ENCODE measurements at regions not wholly inside any gene's neighbourhood (a gene's known extent, or its start where the extent isn't known, plus 50 kb on each side); places are given as distances from the start of the nearest gene placed in this dataset.

DNA sequence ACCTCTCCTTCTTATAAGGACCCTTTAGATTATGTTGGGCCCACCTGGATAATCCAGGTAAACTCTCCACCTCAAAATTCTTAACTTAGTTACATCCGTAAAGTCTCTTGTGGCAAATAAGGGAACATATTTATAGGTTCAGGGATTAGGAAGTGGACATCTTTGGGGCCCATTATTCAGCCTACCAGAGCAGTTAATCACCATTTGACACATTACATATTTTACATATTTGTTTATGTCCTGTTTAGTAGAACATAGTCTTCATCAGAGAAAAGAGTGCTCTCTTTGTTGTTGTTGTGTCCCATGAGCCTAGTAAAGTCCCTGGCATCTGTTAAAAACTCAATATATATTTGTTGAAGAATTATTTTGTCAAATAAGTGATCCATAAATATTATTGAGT lies 134.0 kb upstream of the SPATS2L start:
- H3K79me2 ChIP-seq (ENCODE audit: control insufficient read depth, insufficient read depth, low read length) = no peaks in the 10 kb centered on the region
- H3K4me1 ChIP-seq (ENCODE audit: control insufficient read depth, extremely low read depth, insufficient read depth, low read length) = no peaks in the 10 kb centered on the region
- H3K9me1 ChIP-seq (replicated peaks; ENCODE audit: control insufficient read depth, extremely low read depth, insufficient read depth, low read length) = no peaks in the 10 kb centered on the region
- no peak overlapping the region for H2AFZ ChIP-seq (ENCODE audit: low read depth, low read length)
- no peak overlapping the region for H3K4me2 ChIP-seq (ENCODE audit: insufficient read depth, low read length)
- TF ChIP-seq, protein P1, sequence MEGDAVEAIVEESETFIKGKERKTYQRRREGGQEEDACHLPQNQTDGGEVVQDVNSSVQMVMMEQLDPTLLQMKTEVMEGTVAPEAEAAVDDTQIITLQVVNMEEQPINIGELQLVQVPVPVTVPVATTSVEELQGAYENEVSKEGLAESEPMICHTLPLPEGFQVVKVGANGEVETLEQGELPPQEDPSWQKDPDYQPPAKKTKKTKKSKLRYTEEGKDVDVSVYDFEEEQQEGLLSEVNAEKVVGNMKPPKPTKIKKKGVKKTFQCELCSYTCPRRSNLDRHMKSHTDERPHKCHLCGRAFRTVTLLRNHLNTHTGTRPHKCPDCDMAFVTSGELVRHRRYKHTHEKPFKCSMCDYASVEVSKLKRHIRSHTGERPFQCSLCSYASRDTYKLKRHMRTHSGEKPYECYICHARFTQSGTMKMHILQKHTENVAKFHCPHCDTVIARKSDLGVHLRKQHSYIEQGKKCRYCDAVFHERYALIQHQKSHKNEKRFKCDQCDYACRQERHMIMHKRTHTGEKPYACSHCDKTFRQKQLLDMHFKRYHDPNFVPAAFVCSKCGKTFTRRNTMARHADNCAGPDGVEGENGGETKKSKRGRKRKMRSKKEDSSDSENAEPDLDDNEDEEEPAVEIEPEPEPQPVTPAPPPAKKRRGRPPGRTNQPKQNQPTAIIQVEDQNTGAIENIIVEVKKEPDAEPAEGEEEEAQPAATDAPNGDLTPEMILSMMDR (IDR thresholded peaks at IDR 0.05; ENCODE audit: extremely low read depth in 1 of 2, insufficient read depth in 1 of 2, low read depth in 1 of 2, low read length in 2 of 2) = no peak
- no peak for TF ChIP-seq MYC (IDR thresholded peaks at IDR 0.05; ENCODE audit: low read depth, low read length)
- intact Hi-C loops (cut with micrococcal nuclease) = no loop called here
- FAIRE-seq (no peak), DNase-seq (ENCODE audit: low read depth, low spot score) (no peak)
- H4K20me1 ChIP-seq (replicated peaks; ENCODE audit: control insufficient read depth, extremely low read depth, insufficient read depth, low read length) = no peaks in the 10 kb centered on the region
- no peaks in the 10 kb centered on the region for H3K9me3 ChIP-seq (replicated peaks; ENCODE audit: control insufficient read depth, insufficient read depth, low read length)
- no peak overlapping the region for H3K9ac ChIP-seq (replicated peaks; ENCODE audit: extremely low read depth, insufficient read depth, low read length)
- H3K27me3 ChIP-seq (ENCODE audit: control insufficient read depth in 2 of 2, insufficient read depth in 2 of 2, low read length in 2 of 2) = peaks cover 3 to 15% of the 10 kb centered on the region in 2 experiments
- ChIA-PET CTCF (interaction anchor here (1.8 kb wide), 1 partner anchor 19 kb away, joined by 3 read pairs; no protein-coding TSS in a partner anchor), POLR2A (no interaction called here)
- BruUV-seq (replicated peaks) = no TSS peak
- dilution Hi-C loops (cut with MboI; ENCODE audit: extremely low pct_ligation_motif_present, low sequenced_read_pairs) = no loop called here
- no peaks in the 10 kb centered on the region for H3K36me3 ChIP-seq (ENCODE audit: control insufficient read depth in 2 of 2, extremely low read depth in 1 of 2, insufficient read depth in 2 of 2, low read length in 2 of 2)
- no peak overlapping the region for H3K4me3 ChIP-seq (replicated peaks in 1 of 3; ENCODE audit: insufficient read depth in 1 of 3, low read depth in 1 of 3, low read length in 3 of 3)
- no peak overlapping the region for H3K27ac ChIP-seq (ENCODE audit: insufficient read depth, low read depth, low read length)

DNA sequence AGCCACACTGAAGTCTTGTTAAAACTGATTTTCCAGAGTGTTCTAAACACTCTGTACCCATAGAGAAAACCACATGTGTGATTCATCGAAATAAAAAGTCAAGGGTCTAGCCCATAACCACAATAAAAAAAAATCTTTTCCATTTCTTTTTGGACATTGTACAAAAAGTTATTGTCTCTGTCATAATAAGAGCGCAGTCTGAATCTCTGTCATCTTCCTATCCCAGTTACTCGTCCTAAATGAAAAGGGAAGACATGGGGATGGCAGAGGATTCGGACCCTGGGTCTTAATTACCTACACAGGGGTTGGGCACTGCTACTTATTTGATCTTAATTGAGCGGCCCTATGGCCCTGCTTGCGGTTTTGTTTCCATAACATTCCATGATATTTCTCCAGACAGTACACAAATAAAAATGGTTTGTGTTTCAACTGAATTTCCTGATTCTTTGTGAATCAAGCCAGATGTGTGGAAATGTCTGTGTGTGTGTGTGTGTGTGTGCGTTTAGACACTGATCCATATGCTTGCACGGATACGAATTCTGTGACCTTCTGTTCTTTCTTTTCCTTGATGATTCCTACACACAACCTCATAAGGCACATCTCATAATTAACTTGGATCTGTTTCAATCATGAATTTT lies 133.4 kb upstream of the SPATS2L start:
- dilution Hi-C loops (cut with MboI; ENCODE audit: extremely low pct_ligation_motif_present, low sequenced_read_pairs) (no loop called here), intact Hi-C loops (cut with micrococcal nuclease) (no loop called here)
- Histone ChIP-seq H4K20me1 (replicated peaks; ENCODE audit: control insufficient read depth, extremely low read depth, insufficient read depth, low read length) (no peaks in the 10 kb centered on the region), H2AFZ (ENCODE audit: low read depth, low read length) (no peak overlapping the region), H3K9me1 (replicated peaks; ENCODE audit: control insufficient read depth, extremely low read depth, insufficient read depth, low read length) (no peaks in the 10 kb centered on the region), H3K9me3 (replicated peaks; ENCODE audit: control insufficient read depth, insufficient read depth, low read length) (no peaks in the 10 kb centered on the region), H3K9ac (replicated peaks; ENCODE audit: extremely low read depth, insufficient read depth, low read length) (no peak overlapping the region), H3K4me1 (ENCODE audit: control insufficient read depth, extremely low read depth, insufficient read depth, low read length) (no peaks in the 10 kb centered on the region), H3K36me3 (ENCODE audit: control insufficient read depth in 2 of 2, extremely low read depth in 1 of 2, insufficient read depth in 2 of 2, low read length in 2 of 2) (no peaks in the 10 kb centered on the region), H3K79me2 (ENCODE audit: control insufficient read depth, insufficient read depth, low read length) (no peaks in the 10 kb centered on the region), H3K27ac (ENCODE audit: insufficient read depth, low read depth, low read length) (no peak overlapping the region), H3K4me3 (replicated peaks in 1 of 3; ENCODE audit: insufficient read depth in 1 of 3, low read depth in 1 of 3, low read length in 3 of 3) (no peak overlapping the region), H3K27me3 (ENCODE audit: control insufficient read depth in 2 of 2, insufficient read depth in 2 of 2, low read length in 2 of 2) (peaks cover 3 to 12% of the 10 kb centered on the region in 2 experiments), H3K4me2 (ENCODE audit: insufficient read depth, low read length) (no peak overlapping the region)
- TF ChIP-seq GATA2 (IDR thresholded peaks at IDR 0.05; ENCODE audit: insufficient read depth, insufficient read length, low read depth, low read length) (no peak), MAX (IDR thresholded peaks at IDR 0.05; ENCODE audit: insufficient read depth, insufficient read length) (no peak), EZH2 (IDR thresholded peaks at IDR 0.05; ENCODE audit: borderline replicate concordance, low read depth, low read length, severe bottlenecking) (no peak), JUN (IDR thresholded peaks at IDR 0.05; ENCODE audit: borderline replicate concordance, insufficient read depth, insufficient read length, low read depth) (no peak), POLR2AphosphoS5 (IDR thresholded peaks at IDR 0.05; ENCODE audit: insufficient read depth, low read depth, low read length) (no peak), POLR2A (IDR thresholded peaks at IDR 0.05; ENCODE audit: low read depth, low read length) (no peak), MYC (IDR thresholded peaks at IDR 0.05; ENCODE audit: low read depth, low read length) (no peak), FOS (IDR thresholded peaks at IDR 0.05; ENCODE audit: borderline replicate concordance, insufficient read depth, low read length) (no peak)
- TF ChIP-seq, protein P1 (IDR thresholded peaks at IDR 0.05; ENCODE audit: extremely low read depth in 1 of 2, insufficient read depth in 1 of 2, low read depth in 1 of 2, low read length in 2 of 2) = no peak
- no peak for DNase-seq (ENCODE audit: low read depth, low spot score)
- no TSS peak for BruUV-seq (replicated peaks)
- FAIRE-seq = no peak
- POLR2A ChIA-PET = no interaction called here
- CTCF ChIA-PET = no interaction called here

Measured in endothelial cell of umbilical vein (primary cell).